ENCODE measurements at regions not wholly inside any gene's neighbourhood (a gene's known extent, or its start where the extent isn't known, plus 50 kb on each side); places are given as distances from the start of the nearest gene placed in this dataset.

- no peak overlapping the region for H3K4me3 Mint-ChIP-seq (ENCODE audit: unreplicated experiment)
- TF ChIP-seq CTCF (IDR thresholded peaks at IDR 0.05): no peak
- DNase-seq (ENCODE audit: extremely low spot score, unreplicated experiment): no peak
- H3K27ac Mint-ChIP-seq (ENCODE audit: unreplicated experiment): no peak overlapping the region
- H3K27me3 Mint-ChIP-seq (ENCODE audit: unreplicated experiment): peaks cover 6% of the 10 kb centered on the region
- H3K36me3 Mint-ChIP-seq (ENCODE audit: unreplicated experiment): no peaks in the 10 kb centered on the region
- peaks cover 3% of the 10 kb centered on the region for H3K4me1 Mint-ChIP-seq (ENCODE audit: unreplicated experiment)
- peaks cover 9% of the 10 kb centered on the region for H3K9me3 Mint-ChIP-seq (ENCODE audit: unreplicated experiment)
Observed at GRCh38 chr12:42696406-42697149, 107.0 kb upstream of the PRICKLE1 start.

GRCh38 chr12:42695490-42695995, 106.0 kb upstream of the PRICKLE1 start:
- peaks cover 15% of the 10 kb centered on the region for H3K9me3 Mint-ChIP-seq (ENCODE audit: unreplicated experiment)
- peaks cover 6% of the 10 kb centered on the region for H3K27me3 Mint-ChIP-seq (ENCODE audit: unreplicated experiment)
- H3K36me3 Mint-ChIP-seq (ENCODE audit: unreplicated experiment): no peaks in the 10 kb centered on the region
- H3K4me3 Mint-ChIP-seq (ENCODE audit: unreplicated experiment): no peak overlapping the region
- no peak for TF ChIP-seq CTCF (IDR thresholded peaks at IDR 0.05)
- peaks cover 3% of the 10 kb centered on the region for H3K4me1 Mint-ChIP-seq (ENCODE audit: unreplicated experiment)
- DNase-seq (ENCODE audit: extremely low spot score, unreplicated experiment): no peak
- H3K27ac Mint-ChIP-seq (ENCODE audit: unreplicated experiment): no peak overlapping the region

- H3K27me3 Mint-ChIP-seq (ENCODE audit: unreplicated experiment): peaks cover 3% of the 10 kb centered on the region
- H3K4me1 Mint-ChIP-seq (ENCODE audit: unreplicated experiment): no peaks in the 10 kb centered on the region
- no peak overlapping the region for H3K27ac Mint-ChIP-seq (ENCODE audit: unreplicated experiment)
- peaks cover 22% of the 10 kb centered on the region for H3K9me3 Mint-ChIP-seq (ENCODE audit: unreplicated experiment)
- TF ChIP-seq CTCF (IDR thresholded peaks at IDR 0.05): no peak
- no peak for DNase-seq (ENCODE audit: extremely low spot score, unreplicated experiment)
- no peak overlapping the region for H3K4me3 Mint-ChIP-seq (ENCODE audit: unreplicated experiment)
- H3K36me3 Mint-ChIP-seq (ENCODE audit: unreplicated experiment): no peaks in the 10 kb centered on the region
Observed at GRCh38 chr12:42692749-42693148, 103.2 kb upstream of the PRICKLE1 start.

- H3K4me1 Mint-ChIP-seq (ENCODE audit: unreplicated experiment): no peaks in the 10 kb centered on the region
- TF ChIP-seq CTCF (IDR thresholded peaks at IDR 0.05): no peak
- H3K4me3 Mint-ChIP-seq (ENCODE audit: unreplicated experiment): no peak overlapping the region
- H3K36me3 Mint-ChIP-seq (ENCODE audit: unreplicated experiment): no peaks in the 10 kb centered on the region
- DNase-seq (ENCODE audit: extremely low spot score, unreplicated experiment): no peak
- peaks cover 22% of the 10 kb centered on the region for H3K9me3 Mint-ChIP-seq (ENCODE audit: unreplicated experiment)
- no peak overlapping the region for H3K27ac Mint-ChIP-seq (ENCODE audit: unreplicated experiment)
- peaks cover 3% of the 10 kb centered on the region for H3K27me3 Mint-ChIP-seq (ENCODE audit: unreplicated experiment)
Observed at GRCh38 chr12:42691991-42692557, 102.5 kb upstream of the PRICKLE1 start.

GRCh38 chr12:42690264-42690663, 100.7 kb upstream of the PRICKLE1 start:
- Mint-ChIP-seq H3K4me1 (ENCODE audit: unreplicated experiment) (no peaks in the 10 kb centered on the region), H3K27ac (ENCODE audit: unreplicated experiment) (no peak overlapping the region), H3K9me3 (ENCODE audit: unreplicated experiment) (peaks cover 12% of the 10 kb centered on the region), H3K4me3 (ENCODE audit: unreplicated experiment) (no peak overlapping the region), H3K36me3 (ENCODE audit: unreplicated experiment) (no peaks in the 10 kb centered on the region), H3K27me3 (ENCODE audit: unreplicated experiment) (peaks cover 3% of the 10 kb centered on the region)
- DNase-seq (ENCODE audit: extremely low spot score, unreplicated experiment): no peak
- TF ChIP-seq CTCF (IDR thresholded peaks at IDR 0.05): no peak

All from osteocyte (in vitro differentiated cells).